DMS114 treated with DMSO at 0.1 percent for 48 hours (cell line): ENCODE measurements at regions not wholly inside any gene's neighbourhood (a gene's known extent, or its start where the extent isn't known, plus 50 kb on each side); places are given as distances from the start of the nearest gene placed in this dataset.
A peak's percentile ranks its signal among the peaks of the same experiment; 100 is the strongest.
"Not testable (repeated sequence)": the region's sequence is repeated elsewhere in the genome, so short reads cannot be mapped to it uniquely, and the experiment has no call there.

Experiments
- DNase-seq: peaks from one replicate; lab custom pipeline; 2025; ENCODE audit not compliant: unreplicated experiment; lab: John Stamatoyannopoulos, UW

GRCh38 chr15:81939604-81940440 lies 106.0 kb downstream of the MEX3B start:
- peak; percentile 23 for DNase-seq

GRCh38 chr15:81937189-81937588 lies 108.6 kb downstream of the MEX3B start:
- no peak for DNase-seq

GRCh38 chr15:81930582-81931369 lies 115.0 kb downstream of the MEX3B start:
- no peak for DNase-seq

DNA sequence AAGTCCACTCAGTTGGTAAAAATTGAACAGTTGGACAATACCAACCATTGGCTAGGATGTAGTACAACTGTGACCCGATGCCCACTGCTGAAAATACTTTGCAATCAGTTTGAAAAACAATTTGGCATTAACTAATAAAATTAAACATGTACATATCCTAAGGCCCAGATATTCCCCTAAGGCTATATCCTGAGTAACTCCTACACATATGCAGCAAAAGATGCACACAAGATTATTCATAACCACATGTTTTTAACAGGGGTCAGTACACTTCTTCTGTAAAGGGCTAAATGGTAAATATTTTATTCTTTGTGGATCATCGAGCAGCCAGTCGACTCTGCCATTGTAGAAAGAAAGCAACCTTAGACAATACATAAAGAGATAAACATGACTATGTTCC lies 116.3 kb downstream of the MEX3B start:
- DNase-seq: no peak

DNA sequence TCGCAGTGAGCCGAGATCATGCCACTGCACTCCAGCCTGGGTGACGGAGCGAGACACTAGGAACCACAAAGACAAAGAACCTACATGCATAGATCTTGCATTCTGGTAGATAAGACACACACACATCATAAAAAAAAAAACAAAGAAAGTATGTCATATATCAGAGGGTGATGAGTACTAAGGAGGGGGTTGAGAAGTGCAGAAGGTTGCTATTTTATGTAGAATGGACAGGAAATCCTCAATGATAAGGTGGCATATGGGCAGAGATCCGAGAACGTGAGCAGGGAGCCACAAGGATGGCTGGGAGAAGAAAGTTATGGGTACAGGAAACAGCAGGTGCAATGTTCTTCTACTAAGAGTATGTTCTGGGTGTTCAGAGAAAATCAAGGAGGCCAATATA lies 118.8 kb downstream of the MEX3B start:
- no peak for DNase-seq

DNA sequence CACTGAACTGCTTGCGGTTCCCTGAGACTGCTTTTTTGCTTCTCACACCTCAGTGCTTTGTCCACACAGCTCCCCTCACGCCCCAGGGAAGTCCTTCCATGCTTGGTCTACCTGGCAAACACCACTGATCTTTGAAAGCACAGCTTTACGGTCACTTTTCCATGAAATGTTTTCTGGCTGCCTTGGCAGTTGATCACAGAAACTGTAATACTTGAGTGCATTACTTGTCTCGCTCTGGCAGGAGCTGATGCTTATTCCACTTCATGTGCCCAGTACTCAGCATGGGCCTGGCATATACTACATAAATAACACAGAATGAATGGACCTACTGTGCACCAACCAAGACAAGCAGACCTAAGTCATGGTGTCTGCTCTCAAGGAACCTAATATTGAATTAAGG lies 121.1 kb downstream of the MEX3B start:
- no peak for DNase-seq

- DNase-seq: no peak
Measured at GRCh38 chr15:81923561-81924350, 122.1 kb downstream of the MEX3B start.

DNA sequence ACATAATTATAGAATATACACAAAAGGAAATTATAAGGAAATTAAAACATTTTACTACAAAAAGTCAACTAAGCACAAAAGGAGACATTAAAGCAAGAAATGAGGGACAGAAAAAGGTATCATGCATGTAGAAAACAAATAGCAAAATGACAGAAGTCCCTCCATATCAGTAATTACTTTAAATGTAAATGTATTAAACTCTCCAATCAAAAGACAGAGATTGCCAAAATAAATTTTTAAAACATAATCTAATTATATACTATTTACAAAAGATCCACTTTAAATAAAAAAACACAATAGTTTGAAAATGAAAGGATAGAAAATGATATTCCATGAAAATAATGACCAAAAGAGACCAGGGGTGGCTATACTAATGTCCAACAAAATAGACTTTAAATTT lies 123.7 kb downstream of the MEX3B start:
- DNase-seq: no peak

GRCh38 chr15:81921163-81921562 lies 124.7 kb downstream of the MEX3B start:
- DNase-seq: no peak

DNA sequence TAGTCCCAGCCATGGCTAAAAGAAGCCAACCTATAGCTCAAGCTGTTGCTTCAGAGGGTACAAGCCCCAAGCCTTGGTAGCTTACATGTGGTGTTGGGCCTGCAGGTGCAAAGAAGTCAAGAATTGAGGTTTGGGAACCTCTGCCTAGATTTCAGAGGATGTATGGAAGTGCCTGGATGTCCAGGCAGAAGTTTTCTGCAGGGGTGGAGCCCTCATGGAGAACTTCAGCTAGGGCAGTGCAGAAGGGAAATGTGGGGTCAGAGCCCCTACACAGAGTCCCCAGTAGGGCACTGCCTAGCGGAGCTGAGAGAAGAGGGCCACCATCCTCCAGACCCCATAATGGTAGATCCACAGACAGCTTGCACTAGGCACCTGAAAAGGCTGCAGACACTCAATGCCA lies 127.1 kb downstream of the MEX3B start:
- DNase-seq: not testable (repeated sequence)

GRCh38 chr15:81916451-81916850 lies 129.4 kb downstream of the MEX3B start:
- no peak for DNase-seq

- DNase-seq: no peak
Measured at GRCh38 chr15:81915990-81916389, 129.8 kb downstream of the MEX3B start.

DNA sequence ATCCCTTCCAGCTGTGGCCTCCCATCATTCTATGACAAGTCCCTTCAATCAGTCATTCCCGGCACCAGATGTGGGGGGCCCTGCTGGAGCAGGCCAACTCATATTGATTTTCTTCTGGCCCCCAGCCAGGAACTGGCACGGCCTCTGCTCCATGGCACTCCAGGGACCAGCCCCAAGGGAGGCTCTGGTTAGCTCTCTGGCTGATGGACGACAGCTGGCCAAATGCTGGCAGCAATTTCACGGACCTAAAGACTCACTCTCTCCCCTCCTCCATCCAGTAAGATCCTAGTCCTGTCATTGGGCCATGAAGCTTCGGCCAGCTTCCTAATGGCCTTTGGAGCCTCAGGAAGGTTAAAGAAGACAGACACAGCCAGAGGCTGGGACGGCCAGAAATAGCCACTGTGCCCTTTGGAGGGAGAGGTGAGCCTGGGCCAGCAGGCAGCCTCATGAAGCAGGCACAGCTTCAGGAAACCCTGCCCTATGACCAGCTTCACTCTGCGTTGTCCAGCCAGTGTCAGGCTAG lies 131.0 kb downstream of the MEX3B start:
- no peak for DNase-seq

DNA sequence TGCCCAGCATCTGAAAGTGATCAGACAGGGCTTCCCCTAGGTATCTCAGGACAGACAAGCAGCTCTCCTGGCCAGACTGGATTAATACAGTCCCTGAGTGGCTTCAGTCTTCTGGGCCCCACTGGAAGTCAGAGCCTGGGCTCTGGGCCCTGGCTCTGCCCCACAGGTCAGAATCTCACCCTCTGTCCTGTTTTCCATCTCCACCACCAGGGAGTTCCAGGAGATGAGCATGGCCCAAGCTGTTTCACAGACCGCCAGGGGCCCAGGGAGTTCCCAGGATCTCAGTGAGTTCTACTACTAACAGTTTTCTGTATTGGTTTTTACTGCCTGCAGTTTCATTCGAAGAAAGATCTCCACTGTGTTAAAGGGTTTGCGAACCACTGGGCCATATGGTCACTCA lies 131.5 kb downstream of the MEX3B start:
- no peak for DNase-seq

DNA sequence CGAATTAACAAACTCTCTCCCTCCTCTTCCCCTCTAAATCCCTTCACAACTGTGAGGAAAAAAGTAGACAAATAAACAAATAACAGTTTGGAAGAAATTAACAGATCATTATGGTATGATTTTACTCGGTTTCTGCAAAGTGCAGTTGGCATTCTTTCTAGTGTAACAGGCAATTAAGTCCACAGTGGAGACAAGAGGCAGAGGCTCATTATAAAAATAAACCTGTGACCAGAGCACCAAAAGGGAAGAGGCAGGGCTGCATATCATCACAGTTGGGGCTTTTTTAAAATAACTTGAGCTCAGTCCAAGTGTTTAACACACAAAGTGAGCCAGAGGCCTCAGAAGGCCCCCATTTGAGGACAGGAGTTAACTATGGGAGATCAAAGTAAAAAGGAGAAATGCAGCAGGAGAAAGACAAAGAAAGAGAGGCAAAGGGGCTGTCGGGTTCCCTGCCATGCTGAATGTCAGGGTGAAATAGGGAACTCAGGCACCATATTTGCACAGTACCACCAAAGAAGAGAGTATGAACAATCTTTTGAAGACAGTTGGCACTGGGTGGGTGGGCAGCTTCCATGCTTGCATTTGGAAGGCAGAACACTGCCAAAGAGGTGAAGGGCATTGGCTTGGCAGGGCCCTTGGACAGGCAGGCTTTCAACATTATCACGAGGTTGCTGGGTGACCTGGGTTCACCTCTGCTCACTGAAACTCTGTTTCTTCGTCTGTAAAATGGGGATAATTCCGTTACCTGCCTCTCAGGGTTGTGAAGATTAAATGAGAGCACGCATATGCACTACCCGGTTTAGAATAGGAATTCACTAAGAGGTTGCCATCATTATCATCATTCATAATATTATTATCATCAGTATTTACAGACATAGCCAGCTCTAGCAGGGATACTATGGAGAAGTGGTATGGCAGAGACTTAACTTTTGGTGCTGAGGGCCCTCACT lies 134.5 kb downstream of the MEX3B start:
- DNase-seq: no peak

GRCh38 chr15:81910355-81911021 lies 135.3 kb downstream of the MEX3B start:
- DNase-seq: no peak

DNA sequence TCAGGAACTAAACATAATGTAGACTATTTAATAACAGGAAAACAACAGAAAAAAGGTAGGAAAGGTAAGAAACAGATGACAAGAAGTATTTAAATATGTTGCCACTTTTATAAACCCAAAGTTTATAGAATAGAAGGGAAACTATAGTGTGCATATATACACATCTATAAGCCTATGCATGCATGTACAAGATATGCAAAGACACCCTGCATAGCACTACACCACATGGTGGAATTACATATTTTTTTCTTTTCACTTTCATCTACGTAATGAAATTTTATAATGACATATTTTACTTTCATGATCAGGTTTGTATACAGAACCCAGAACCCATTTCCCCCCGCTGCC lies 136.8 kb downstream of the MEX3B start:
- DNase-seq: no peak

DNA sequence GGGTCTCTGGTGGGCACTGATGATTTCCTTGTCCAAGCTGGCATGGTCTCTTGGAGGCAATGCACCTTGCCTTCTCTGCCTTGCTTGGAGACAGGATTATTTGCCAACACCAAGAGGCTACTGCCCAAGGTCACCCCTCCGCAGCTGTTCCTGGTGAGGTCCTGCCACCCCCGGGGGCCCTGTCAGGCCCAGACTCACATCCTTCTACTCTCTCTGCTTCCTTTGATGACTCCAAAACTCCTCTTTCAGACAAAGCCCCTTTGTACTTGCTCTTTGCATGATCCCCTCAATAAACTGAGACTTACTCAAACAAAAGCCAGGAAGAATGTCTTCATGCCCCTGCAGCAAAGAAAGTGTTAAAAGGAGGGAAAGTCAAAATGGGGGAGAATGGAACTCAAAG lies 137.7 kb downstream of the MEX3B start:
- DNase-seq: no peak

- no peak for DNase-seq
Measured at GRCh38 chr15:81907521-81907920, 138.3 kb downstream of the MEX3B start.

GRCh38 chr15:81905889-81906288 lies 139.9 kb downstream of the MEX3B start:
- no peak for DNase-seq
